ENCODE measurements at regions not wholly inside any gene's neighbourhood (a gene's known extent, or its start where the extent isn't known, plus 50 kb on each side); places are given as distances from the start of the nearest gene placed in this dataset.

DNA sequence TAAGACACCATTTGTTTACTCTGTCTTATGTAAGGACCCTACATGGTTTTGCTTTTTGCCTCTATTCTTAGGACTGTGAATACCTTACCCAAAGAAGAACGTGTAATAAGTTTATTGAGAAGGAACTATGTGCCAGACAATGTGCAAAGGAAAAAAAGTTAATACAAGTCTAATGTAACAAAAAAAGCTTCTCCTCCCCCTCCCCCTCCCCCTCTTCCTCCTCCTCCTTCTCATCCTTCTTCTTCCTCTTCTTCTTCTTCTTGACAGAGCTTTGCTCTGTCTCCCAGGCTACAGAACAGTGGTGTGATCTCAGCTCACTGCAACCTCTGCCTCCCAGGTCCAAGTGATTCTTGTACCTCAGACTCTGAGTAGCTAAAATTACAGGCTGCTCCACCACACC, 50.9 kb upstream of the MITF start:
- no peak for ATAC-seq
- Mint-ChIP-seq H3K27me3 (ENCODE audit: low read depth) (peaks cover 73% of the 10 kb centered on the region), H3K36me3 (no peaks in the 10 kb centered on the region), H3K27ac (no peak overlapping the region), H3K4me1 (peaks cover 16% of the 10 kb centered on the region), H3K4me3 (no peak overlapping the region), H3K9me3 (no peaks in the 10 kb centered on the region)
- no peak for DNase-seq (ENCODE audit: low spot score)
- ChIA-PET CTCF (no interaction called here), POLR2A (no interaction called here)
- TF ChIP-seq, protein P1, sequence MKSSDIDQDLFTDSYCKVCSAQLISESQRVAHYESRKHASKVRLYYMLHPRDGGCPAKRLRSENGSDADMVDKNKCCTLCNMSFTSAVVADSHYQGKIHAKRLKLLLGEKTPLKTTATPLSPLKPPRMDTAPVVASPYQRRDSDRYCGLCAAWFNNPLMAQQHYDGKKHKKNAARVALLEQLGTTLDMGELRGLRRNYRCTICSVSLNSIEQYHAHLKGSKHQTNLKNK (CRISPR knock-in tag; IDR thresholded peaks at IDR 0.05): no peak
- TF ChIP-seq ZNF317 (CRISPR knock-in tag; IDR thresholded peaks at IDR 0.05; ENCODE audit: borderline replicate concordance, low read depth) (no peak), CREB1 (CRISPR knock-in tag; IDR thresholded peaks at IDR 0.05) (no peak), AFF4 (CRISPR knock-in tag; IDR thresholded peaks at IDR 0.05; ENCODE audit: borderline replicate concordance) (no peak), ZBTB21 (CRISPR knock-in tag; IDR thresholded peaks at IDR 0.05; ENCODE audit: borderline replicate concordance) (no peak), JUN (CRISPR knock-in tag; IDR thresholded peaks at IDR 0.05) (no peak), SP1 (CRISPR knock-in tag; conservative IDR thresholded peaks at IDR 0.05) (no peak), ZNF396 (CRISPR knock-in tag; IDR thresholded peaks at IDR 0.05; ENCODE audit: borderline replicate concordance) (no peak), MXD4 (CRISPR knock-in tag; IDR thresholded peaks at IDR 0.05; ENCODE audit: borderline replicate concordance) (no peak), JAZF1 (CRISPR knock-in tag; IDR thresholded peaks at IDR 0.05) (no peak), SMAD4 (CRISPR knock-in tag; IDR thresholded peaks at IDR 0.05) (no peak), KAT7 (CRISPR knock-in tag; IDR thresholded peaks at IDR 0.05; ENCODE audit: borderline replicate concordance) (no peak), CTCF (IDR thresholded peaks at IDR 0.05) (no peak)
- TF ChIP-seq, protein P2, sequence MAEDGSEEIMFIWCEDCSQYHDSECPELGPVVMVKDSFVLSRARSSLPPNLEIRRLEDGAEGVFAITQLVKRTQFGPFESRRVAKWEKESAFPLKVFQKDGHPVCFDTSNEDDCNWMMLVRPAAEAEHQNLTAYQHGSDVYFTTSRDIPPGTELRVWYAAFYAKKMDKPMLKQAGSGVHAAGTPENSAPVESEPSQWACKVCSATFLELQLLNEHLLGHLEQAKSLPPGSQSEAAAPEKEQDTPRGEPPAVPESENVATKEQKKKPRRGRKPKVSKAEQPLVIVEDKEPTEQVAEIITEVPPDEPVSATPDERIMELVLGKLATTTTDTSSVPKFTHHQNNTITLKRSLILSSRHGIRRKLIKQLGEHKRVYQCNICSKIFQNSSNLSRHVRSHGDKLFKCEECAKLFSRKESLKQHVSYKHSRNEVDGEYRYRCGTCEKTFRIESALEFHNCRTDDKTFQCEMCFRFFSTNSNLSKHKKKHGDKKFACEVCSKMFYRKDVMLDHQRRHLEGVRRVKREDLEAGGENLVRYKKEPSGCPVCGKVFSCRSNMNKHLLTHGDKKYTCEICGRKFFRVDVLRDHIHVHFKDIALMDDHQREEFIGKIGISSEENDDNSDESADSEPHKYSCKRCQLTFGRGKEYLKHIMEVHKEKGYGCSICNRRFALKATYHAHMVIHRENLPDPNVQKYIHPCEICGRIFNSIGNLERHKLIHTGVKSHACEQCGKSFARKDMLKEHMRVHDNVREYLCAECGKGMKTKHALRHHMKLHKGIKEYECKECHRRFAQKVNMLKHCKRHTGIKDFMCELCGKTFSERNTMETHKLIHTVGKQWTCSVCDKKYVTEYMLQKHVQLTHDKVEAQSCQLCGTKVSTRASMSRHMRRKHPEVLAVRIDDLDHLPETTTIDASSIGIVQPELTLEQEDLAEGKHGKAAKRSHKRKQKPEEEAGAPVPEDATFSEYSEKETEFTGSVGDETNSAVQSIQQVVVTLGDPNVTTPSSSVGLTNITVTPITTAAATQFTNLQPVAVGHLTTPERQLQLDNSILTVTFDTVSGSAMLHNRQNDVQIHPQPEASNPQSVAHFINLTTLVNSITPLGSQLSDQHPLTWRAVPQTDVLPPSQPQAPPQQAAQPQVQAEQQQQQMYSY (CRISPR knock-in tag; IDR thresholded peaks at IDR 0.05): no peak
- TF ChIP-seq, protein P3, sequence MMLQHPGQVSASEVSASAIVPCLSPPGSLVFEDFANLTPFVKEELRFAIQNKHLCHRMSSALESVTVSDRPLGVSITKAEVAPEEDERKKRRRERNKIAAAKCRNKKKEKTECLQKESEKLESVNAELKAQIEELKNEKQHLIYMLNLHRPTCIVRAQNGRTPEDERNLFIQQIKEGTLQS (CRISPR knock-in tag; conservative IDR thresholded peaks at IDR 0.05): no peak

GRCh38 chr3:69687641-69688040, 51.6 kb upstream of the MITF start:
- Mint-ChIP-seq H3K27me3 (ENCODE audit: low read depth) (peaks cover 81% of the 10 kb centered on the region), H3K4me3 (no peak overlapping the region), H3K9me3 (no peaks in the 10 kb centered on the region), H3K36me3 (no peaks in the 10 kb centered on the region), H3K27ac (no peak overlapping the region), H3K4me1 (peaks cover 23% of the 10 kb centered on the region)
- DNase-seq (ENCODE audit: low spot score) (no peak), ATAC-seq (no peak)
- ChIA-PET CTCF (interaction anchor here (1.5 kb wide), 1 partner anchor 52 kb away, joined by 5 read pairs; the partner anchor contains the start of gene MITF), POLR2A (interaction anchor here (0.6 to 0.7 kb wide), 3 partner anchors 51 to 566 kb away, joined by 3 to 4 read pairs (median 4); partner anchors contain the start of gene MITF)
- TF ChIP-seq ZNF263 (CRISPR knock-in tag; IDR thresholded peaks at IDR 0.05; ENCODE audit: low read depth) (no peak), ZNF138 (CRISPR knock-in tag; conservative IDR thresholded peaks at IDR 0.05) (no peak), ZSCAN18 (CRISPR knock-in tag; IDR thresholded peaks at IDR 0.05) (no peak), CBFB (CRISPR knock-in tag; IDR thresholded peaks at IDR 0.05; ENCODE audit: low read depth) (no peak), ZNF317 (CRISPR knock-in tag; IDR thresholded peaks at IDR 0.05; ENCODE audit: borderline replicate concordance, low read depth) (no peak), ZBTB43 (CRISPR knock-in tag; IDR thresholded peaks at IDR 0.05) (no peak), FOXK1 (CRISPR knock-in tag; IDR thresholded peaks at IDR 0.05) (no peak)
- TF ChIP-seq, protein P4, sequence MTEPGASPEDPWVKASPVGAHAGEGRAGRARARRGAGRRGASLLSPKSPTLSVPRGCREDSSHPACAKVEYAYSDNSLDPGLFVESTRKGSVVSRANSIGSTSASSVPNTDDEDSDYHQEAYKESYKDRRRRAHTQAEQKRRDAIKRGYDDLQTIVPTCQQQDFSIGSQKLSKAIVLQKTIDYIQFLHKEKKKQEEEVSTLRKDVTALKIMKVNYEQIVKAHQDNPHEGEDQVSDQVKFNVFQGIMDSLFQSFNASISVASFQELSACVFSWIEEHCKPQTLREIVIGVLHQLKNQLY (CRISPR knock-in tag; IDR thresholded peaks at IDR 0.05): no peak

All from WTC11 (cell line).